ENCODE measurements at regions not wholly inside any gene's neighbourhood (a gene's known extent, or its start where the extent isn't known, plus 50 kb on each side); places are given as distances from the start of the nearest gene placed in this dataset.

- ChIA-PET POLR2A (no interaction called here), CTCF (no interaction called here)
- no peaks in the 10 kb centered on the region for H3K9me3 ChIP-seq (ENCODE audit: control insufficient read depth, insufficient read depth, low read length)
- H3K27ac ChIP-seq (ENCODE audit: low read depth, low read length) = no peak overlapping the region
- H3K27me3 ChIP-seq (ENCODE audit: control insufficient read depth, insufficient read depth, low read length) = no peaks in the 10 kb centered on the region
- TF ChIP-seq CTCF (IDR thresholded peaks at IDR 0.05; ENCODE audit: low read depth, low read length) = no peak
- DNase-seq (ENCODE audit: low read depth, low spot score) = no peak
- H3K4me3 ChIP-seq (ENCODE audit: low read depth, low read length) = no peak overlapping the region
Measured at GRCh38 chrX:9162698-9163097, 128.8 kb upstream of the FAM9B start.

- POLR2A ChIA-PET = interaction anchor here (0.9 kb wide), 1 partner anchor 10 kb away, joined by 8 read pairs; no protein-coding TSS in a partner anchor
- no peak overlapping the region for H3K4me3 ChIP-seq (ENCODE audit: low read depth, low read length)
- H3K27ac ChIP-seq (ENCODE audit: low read depth, low read length) = no peak overlapping the region
- CTCF ChIA-PET = no interaction called here
- no peak for DNase-seq (ENCODE audit: low read depth, low spot score)
- no peak for TF ChIP-seq CTCF (IDR thresholded peaks at IDR 0.05; ENCODE audit: low read depth, low read length)
- no peaks in the 10 kb centered on the region for H3K9me3 ChIP-seq (ENCODE audit: control insufficient read depth, insufficient read depth, low read length)
- H3K27me3 ChIP-seq (ENCODE audit: control insufficient read depth, insufficient read depth, low read length) = no peaks in the 10 kb centered on the region
Measured at GRCh38 chrX:9163214-9163709, 129.3 kb upstream of the FAM9B start.

DNA sequence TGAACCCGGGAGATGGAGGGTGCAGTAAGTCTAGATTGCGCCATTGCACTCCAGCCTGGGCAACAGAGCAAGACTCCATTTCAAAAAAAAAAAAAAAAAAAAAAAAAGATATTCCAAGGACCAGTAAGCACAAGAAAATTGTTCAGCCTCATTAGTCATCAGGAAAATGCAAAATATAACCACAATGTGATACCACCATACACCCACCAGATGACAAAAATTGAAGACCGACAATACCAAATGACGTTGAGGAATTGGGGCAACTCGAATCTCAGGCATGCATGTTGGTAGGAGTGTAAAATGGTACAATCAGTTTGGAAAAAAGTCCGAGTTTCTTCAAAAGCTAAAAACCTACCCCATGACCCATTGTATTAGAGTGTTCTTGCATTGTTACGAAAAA lies 130.2 kb upstream of the FAM9B start:
- H3K9me3 ChIP-seq (ENCODE audit: control insufficient read depth, insufficient read depth, low read length) = no peaks in the 10 kb centered on the region; the same call in 1 of the 2 replicates
- DNase-seq (ENCODE audit: low read depth, low spot score) = no peak
- POLR2A ChIA-PET = interaction anchor here (0.9 kb wide), 1 partner anchor 11 kb away, joined by 8 read pairs; no protein-coding TSS in a partner anchor
- H3K27me3 ChIP-seq (ENCODE audit: control insufficient read depth, insufficient read depth, low read length) = no peaks in the 10 kb centered on the region
- CTCF ChIA-PET = no interaction called here
- no peak overlapping the region for H3K27ac ChIP-seq (ENCODE audit: low read depth, low read length)
- no peak for TF ChIP-seq CTCF (IDR thresholded peaks at IDR 0.05; ENCODE audit: low read depth, low read length)
- no peak overlapping the region for H3K4me3 ChIP-seq (ENCODE audit: low read depth, low read length)

GRCh38 chrX:9164533-9165426 lies 130.9 kb upstream of the FAM9B start:
- Histone ChIP-seq H3K27me3 (ENCODE audit: control insufficient read depth, insufficient read depth, low read length) (no peaks in the 10 kb centered on the region), H3K27ac (ENCODE audit: low read depth, low read length) (no peak overlapping the region), H3K9me3 (ENCODE audit: control insufficient read depth, insufficient read depth, low read length) (no peaks in the 10 kb centered on the region; the same call in 1 of the 2 replicates), H3K4me3 (ENCODE audit: low read depth, low read length) (no peak overlapping the region)
- no peak for DNase-seq (ENCODE audit: low read depth, low spot score)
- POLR2A ChIA-PET = interaction anchor here (0.9 kb wide), 1 partner anchor 12 kb away, joined by 8 read pairs; no protein-coding TSS in a partner anchor
- CTCF ChIA-PET = no interaction called here
- no peak for TF ChIP-seq CTCF (IDR thresholded peaks at IDR 0.05; ENCODE audit: low read depth, low read length)

DNA sequence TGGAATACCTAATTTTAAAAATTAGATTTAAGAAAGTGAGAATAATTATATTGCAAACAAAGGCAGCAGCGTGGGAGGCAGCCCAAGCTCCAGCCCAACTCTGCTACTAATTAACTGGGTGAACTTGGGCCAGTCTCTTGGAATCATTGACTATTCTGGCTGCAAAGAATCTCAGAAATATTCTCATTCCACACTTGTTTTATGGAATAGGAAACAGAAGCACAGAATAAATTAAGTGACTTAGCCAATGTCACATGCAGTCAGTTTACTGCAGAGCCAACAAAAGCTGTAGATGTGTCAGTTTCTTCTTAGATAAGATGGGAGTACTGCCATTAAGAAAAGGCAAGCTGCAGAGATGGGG lies 132.6 kb upstream of the FAM9B start:
- POLR2A ChIA-PET = interaction anchor here (0.6 kb wide), 1 partner anchor 57 kb away, joined by 5 read pairs; no protein-coding TSS in a partner anchor
- CTCF ChIA-PET = interaction anchor here (0.7 to 1.2 kb wide), 2 partner anchors 170 to 195 kb away, joined by 3 read pairs; no protein-coding TSS in a partner anchor
- H3K9me3 ChIP-seq (ENCODE audit: control insufficient read depth, insufficient read depth, low read length) = no peaks in the 10 kb centered on the region; the same call in 1 of the 2 replicates
- no peak for DNase-seq (ENCODE audit: low read depth, low spot score)
- H3K4me3 ChIP-seq (ENCODE audit: low read depth, low read length) = no peak overlapping the region
- H3K27me3 ChIP-seq (ENCODE audit: control insufficient read depth, insufficient read depth, low read length) = no peaks in the 10 kb centered on the region
- no peak for TF ChIP-seq CTCF (IDR thresholded peaks at IDR 0.05; ENCODE audit: low read depth, low read length)
- H3K27ac ChIP-seq (ENCODE audit: low read depth, low read length) = no peak overlapping the region

Data from AG04450 (cell line).